ENCODE measurements at regions not wholly inside any gene's neighbourhood (a gene's known extent, or its start where the extent isn't known, plus 50 kb on each side); places are given as distances from the start of the nearest gene placed in this dataset.

DNA sequence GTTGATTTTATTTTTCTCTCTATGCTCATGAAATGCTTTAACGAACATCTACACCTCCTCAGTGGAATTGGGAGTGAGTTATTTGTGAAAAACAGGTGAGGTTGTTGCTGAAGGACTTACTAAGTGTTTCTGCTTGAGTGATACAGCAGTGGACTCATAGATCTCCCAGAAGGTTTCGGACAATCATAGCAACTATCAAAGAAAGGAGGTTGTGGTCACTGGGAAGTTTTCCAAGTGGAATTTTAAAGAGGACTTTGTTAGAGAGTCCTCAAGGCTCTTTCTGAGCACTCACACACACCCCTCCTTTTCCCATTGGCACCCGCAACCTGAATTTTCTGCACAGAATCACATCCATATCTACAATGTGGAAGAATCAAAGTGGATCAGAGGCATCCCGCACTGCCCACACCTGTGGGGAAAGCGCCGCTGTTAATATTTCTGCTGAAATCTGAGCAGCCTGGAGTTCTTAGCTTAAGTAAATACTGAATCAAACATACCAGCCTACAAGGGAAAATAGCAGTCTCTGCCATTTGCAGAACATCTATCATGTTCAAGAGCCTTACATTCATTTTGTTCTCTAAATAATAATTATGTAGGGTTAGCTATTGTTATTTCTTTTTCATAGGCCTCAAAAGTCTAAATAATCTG is 719.4 kb downstream of the DIAPH3 start (continued):
- TF ChIP-seq SMC3 (IDR thresholded peaks at IDR 0.05; ENCODE audit: low read length): no peak
- no peak for TF ChIP-seq U2AF2 (IDR thresholded peaks at IDR 0.05; ENCODE audit: low read depth, low read length)
- TF ChIP-seq ZBTB42 (CRISPR knock-in tag; IDR thresholded peaks at IDR 0.05): no peak
- no peak for TF ChIP-seq MBNL3 (CRISPR knock-in tag; conservative IDR thresholded peaks at IDR 0.05)
- no peak for TF ChIP-seq RBFOX2 (IDR thresholded peaks at IDR 0.05; ENCODE audit: low read depth, low read length)
- TF ChIP-seq, protein P1, sequence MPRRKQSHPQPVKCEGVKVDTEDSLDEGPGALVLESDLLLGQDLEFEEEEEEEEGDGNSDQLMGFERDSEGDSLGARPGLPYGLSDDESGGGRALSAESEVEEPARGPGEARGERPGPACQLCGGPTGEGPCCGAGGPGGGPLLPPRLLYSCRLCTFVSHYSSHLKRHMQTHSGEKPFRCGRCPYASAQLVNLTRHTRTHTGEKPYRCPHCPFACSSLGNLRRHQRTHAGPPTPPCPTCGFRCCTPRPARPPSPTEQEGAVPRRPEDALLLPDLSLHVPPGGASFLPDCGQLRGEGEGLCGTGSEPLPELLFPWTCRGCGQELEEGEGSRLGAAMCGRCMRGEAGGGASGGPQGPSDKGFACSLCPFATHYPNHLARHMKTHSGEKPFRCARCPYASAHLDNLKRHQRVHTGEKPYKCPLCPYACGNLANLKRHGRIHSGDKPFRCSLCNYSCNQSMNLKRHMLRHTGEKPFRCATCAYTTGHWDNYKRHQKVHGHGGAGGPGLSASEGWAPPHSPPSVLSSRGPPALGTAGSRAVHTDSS (CRISPR knock-in tag; conservative IDR thresholded peaks at IDR 0.05): no peak
- no peak for TF ChIP-seq ASH2L (IDR thresholded peaks at IDR 0.05; ENCODE audit: insufficient read length, low read depth, low read length)

DNA sequence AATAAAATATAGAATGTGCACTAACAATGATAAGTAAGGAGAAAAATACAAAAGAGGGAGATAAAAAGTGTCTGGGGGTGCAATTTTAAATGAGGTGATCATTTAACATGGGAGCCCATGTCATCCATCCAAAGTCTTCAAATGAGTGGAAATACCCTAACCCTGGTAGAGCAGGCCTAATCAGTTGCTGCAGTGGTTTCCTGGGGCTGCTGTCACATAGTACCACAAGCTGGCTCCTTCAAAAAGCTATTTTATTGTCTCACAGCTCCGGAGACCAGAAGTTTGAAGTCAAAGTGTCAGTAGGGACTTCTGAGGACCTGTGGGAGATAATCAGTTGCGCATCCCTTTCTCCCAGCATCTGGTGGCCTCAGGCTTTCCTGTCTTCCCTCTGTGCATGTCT is 717.9 kb downstream of the DIAPH3 start:
- Histone ChIP-seq H3K9ac (ENCODE audit: insufficient read depth, low read depth, low read length) (no peak overlapping the region), H3K36me3 (replicated peaks in 1 of 2; ENCODE audit: control insufficient read depth in 1 of 2, insufficient read depth in 2 of 2, low read length in 2 of 2) (no peaks in the 10 kb centered on the region), H3K4me2 (ENCODE audit: low read depth, low read length) (no peak overlapping the region), H3K27ac (ENCODE audit: extremely low read length, insufficient read depth, low read length) (no peak overlapping the region), H3K9me3 (ENCODE audit: low read length) (no peaks in the 10 kb centered on the region), H3K4me3 (replicated peaks in 1 of 3; ENCODE audit: insufficient read depth in 1 of 3, low read depth in 2 of 3, low read length in 3 of 3) (no peak overlapping the region), H4K20me1 (ENCODE audit: insufficient read depth, low read length) (no peaks in the 10 kb centered on the region), H3K4me1 (ENCODE audit: insufficient read depth, low read length) (no peaks in the 10 kb centered on the region), H3K27me3 (ENCODE audit: control insufficient read depth in 1 of 2, insufficient read depth in 2 of 2, low read length in 2 of 2) (no peaks in the 10 kb centered on the region; a peak in 1 of 5 replicates), H3K79me2 (ENCODE audit: insufficient read depth, low read length) (no peaks in the 10 kb centered on the region), H2AFZ (ENCODE audit: low read length) (no peak overlapping the region)
- POLR2A ChIA-PET: no interaction called here
- intact Hi-C loops (cut with micrococcal nuclease; ENCODE audit: unreplicated experiment) (no loop called here), in situ Hi-C loops (cut with HindIII; ENCODE audit: extremely low pct_ligation_motif_present, low pct_unique_long_range_greater_than_20kb) (no loop called here)
- 48% methylated on average over 2 of the region's 2 CpGs for WGBS (ENCODE audit: low lambda C conversion rate)
- DNase-seq (ENCODE audit: low spot score): no peak
- BruUV-seq (replicated peaks): no TSS peak
- CTCF ChIA-PET (ENCODE audit: low intra/inter-chr PET ratio, low total read pairs): no interaction called here
- FAIRE-seq: no peak
- ATAC-seq: no peak
- TF ChIP-seq NBN (conservative IDR thresholded peaks at IDR 0.05) (no peak), JUND (CRISPR knock-in tag; IDR thresholded peaks at IDR 0.05) (no peak), FOXA1 (IDR thresholded peaks at IDR 0.05) (no peak), FOXA1 (CRISPR knock-in tag; IDR thresholded peaks at IDR 0.05) (no peak)
- TF ChIP-seq, protein P2, sequence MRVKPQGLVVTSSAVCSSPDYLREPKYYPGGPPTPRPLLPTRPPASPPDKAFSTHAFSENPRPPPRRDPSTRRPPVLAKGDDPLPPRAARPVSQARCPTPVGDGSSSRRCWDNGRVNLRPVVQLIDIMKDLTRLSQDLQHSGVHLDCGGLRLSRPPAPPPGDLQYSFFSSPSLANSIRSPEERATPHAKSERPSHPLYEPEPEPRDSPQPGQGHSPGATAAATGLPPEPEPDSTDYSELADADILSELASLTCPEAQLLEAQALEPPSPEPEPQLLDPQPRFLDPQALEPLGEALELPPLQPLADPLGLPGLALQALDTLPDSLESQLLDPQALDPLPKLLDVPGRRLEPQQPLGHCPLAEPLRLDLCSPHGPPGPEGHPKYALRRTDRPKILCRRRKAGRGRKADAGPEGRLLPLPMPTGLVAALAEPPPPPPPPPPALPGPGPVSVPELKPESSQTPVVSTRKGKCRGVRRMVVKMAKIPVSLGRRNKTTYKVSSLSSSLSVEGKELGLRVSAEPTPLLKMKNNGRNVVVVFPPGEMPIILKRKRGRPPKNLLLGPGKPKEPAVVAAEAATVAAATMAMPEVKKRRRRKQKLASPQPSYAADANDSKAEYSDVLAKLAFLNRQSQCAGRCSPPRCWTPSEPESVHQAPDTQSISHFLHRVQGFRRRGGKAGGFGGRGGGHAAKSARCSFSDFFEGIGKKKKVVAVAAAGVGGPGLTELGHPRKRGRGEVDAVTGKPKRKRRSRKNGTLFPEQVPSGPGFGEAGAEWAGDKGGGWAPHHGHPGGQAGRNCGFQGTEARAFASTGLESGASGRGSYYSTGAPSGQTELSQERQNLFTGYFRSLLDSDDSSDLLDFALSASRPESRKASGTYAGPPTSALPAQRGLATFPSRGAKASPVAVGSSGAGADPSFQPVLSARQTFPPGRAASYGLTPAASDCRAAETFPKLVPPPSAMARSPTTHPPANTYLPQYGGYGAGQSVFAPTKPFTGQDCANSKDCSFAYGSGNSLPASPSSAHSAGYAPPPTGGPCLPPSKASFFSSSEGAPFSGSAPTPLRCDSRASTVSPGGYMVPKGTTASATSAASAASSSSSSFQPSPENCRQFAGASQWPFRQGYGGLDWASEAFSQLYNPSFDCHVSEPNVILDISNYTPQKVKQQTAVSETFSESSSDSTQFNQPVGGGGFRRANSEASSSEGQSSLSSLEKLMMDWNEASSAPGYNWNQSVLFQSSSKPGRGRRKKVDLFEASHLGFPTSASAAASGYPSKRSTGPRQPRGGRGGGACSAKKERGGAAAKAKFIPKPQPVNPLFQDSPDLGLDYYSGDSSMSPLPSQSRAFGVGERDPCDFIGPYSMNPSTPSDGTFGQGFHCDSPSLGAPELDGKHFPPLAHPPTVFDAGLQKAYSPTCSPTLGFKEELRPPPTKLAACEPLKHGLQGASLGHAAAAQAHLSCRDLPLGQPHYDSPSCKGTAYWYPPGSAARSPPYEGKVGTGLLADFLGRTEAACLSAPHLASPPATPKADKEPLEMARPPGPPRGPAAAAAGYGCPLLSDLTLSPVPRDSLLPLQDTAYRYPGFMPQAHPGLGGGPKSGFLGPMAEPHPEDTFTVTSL (CRISPR knock-in tag; IDR thresholded peaks at IDR 0.05; ENCODE audit: borderline replicate concordance): no peak
- TF ChIP-seq, protein P3, sequence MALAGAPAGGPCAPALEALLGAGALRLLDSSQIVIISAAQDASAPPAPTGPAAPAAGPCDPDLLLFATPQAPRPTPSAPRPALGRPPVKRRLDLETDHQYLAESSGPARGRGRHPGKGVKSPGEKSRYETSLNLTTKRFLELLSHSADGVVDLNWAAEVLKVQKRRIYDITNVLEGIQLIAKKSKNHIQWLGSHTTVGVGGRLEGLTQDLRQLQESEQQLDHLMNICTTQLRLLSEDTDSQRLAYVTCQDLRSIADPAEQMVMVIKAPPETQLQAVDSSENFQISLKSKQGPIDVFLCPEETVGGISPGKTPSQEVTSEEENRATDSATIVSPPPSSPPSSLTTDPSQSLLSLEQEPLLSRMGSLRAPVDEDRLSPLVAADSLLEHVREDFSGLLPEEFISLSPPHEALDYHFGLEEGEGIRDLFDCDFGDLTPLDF (CRISPR knock-in tag; IDR thresholded peaks at IDR 0.05): no peak
- TF ChIP-seq, protein P4, sequence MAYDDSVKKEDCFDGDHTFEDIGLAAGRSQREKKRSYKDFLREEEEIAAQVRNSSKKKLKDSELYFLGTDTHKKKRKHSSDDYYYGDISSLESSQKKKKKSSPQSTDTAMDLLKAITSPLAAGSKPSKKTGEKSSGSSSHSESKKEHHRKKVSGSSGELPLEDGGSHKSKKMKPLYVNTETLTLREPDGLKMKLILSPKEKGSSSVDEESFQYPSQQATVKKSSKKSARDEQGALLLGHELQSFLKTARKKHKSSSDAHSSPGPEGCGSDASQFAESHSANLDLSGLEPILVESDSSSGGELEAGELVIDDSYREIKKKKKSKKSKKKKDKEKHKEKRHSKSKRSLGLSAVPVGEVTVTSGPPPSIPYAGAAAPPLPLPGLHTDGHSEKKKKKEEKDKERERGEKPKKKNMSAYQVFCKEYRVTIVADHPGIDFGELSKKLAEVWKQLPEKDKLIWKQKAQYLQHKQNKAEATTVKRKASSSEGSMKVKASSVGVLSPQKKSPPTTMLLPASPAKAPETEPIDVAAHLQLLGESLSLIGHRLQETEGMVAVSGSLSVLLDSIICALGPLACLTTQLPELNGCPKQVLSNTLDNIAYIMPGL (CRISPR knock-in tag; IDR thresholded peaks at IDR 0.05; ENCODE audit: borderline replicate concordance in 1 of 2, low read depth in 1 of 2): no peak

All from HepG2 (cell line).